H1 (cell line): ENCODE measurements at regions not wholly inside any gene's neighbourhood (a gene's known extent, or its start where the extent isn't known, plus 50 kb on each side); places are given as distances from the start of the nearest gene placed in this dataset.

Source experiments
- BACH1 ChIP-seq: IDR thresholded peaks from 2 replicates; pipeline ENCODE4 v1.6.1; 2012; ENCODE audit warnings: low read length, improper control_type of control experiment
- CHD7 ChIP-seq: fragments of 300-600 bp; sonication (generic); IDR thresholded peaks from 2 replicates; pipeline ENCODE4 v1.7.1; 2012; ENCODE audit warnings: low read length, moderate library complexity, mild to moderate bottlenecking, inconsistent platforms; ENCODE audit not compliant: insufficient replicate concordance
- CTCF ChIP-seq, 3 experiments: IDR thresholded peaks; 1 replicate in 2 of 3; 2 replicates in 1 of 3; pipeline versions ENCODE4 v1.5.1 to v1.6.1; 2011; ENCODE audit warnings: low read length in 3 of 3, mild to moderate bottlenecking in 3 of 3, inconsistent platforms in 2 of 3, low read depth in 1 of 3, moderate library complexity in 1 of 3; ENCODE audit not compliant: insufficient read depth in 1 of 3; ENCODE audit errors: control extremely low read depth in 1 of 3
- EZH2 ChIP-seq: fragments of 200-600 bp; sonication (generic); IDR thresholded peaks from 2 replicates; pipeline ENCODE4 v1.7.1; 2012; ENCODE audit warnings: low read depth, mild to moderate bottlenecking, moderate library complexity, low read length, inconsistent platforms; ENCODE audit not compliant: severe bottlenecking
- GABPA ChIP-seq: IDR thresholded peaks from 2 replicates; pipeline ENCODE4 v1.6.1; 2011; ENCODE audit warnings: mild to moderate bottlenecking, low read length, moderate library complexity, borderline replicate concordance; ENCODE audit not compliant: insufficient read depth
- MAX ChIP-seq: IDR thresholded peaks from 2 replicates; pipeline ENCODE4 v1.6.1; 2012; ENCODE audit warnings: inconsistent platforms

GRCh38 chr13:106846571-106847448 is 278.9 kb upstream of the ARGLU1 start:
- TF ChIP-seq CTCF (IDR thresholded peaks at IDR 0.05; ENCODE audit: control extremely low read depth in 1 of 3, insufficient read depth in 1 of 3, low read depth in 1 of 3, low read length in 3 of 3) (no peak), EZH2 (no peak), GABPA (no peak), BACH1 (no peak), CHD7 (no peak), MAX (no peak)
